HepG2 (cell line): ENCODE measurements at regions not wholly inside any gene's neighbourhood (a gene's known extent, or its start where the extent isn't known, plus 50 kb on each side); places are given as distances from the start of the nearest gene placed in this dataset.

ENCODE experiments used
- CTCF ChIP-seq: sonication (generic); formaldehyde crosslinking; IDR thresholded peaks from 2 replicates; pipeline ENCODE4 v1.5.0; 2020; ENCODE audit warnings: mild to moderate bottlenecking, missing genetic modification reagents, moderate library complexity
- NR3C1 ChIP-seq: sonication (generic); formaldehyde crosslinking; IDR thresholded peaks from 2 replicates; pipeline ENCODE4 v1.4.0; 2020; ENCODE audit warnings: missing genetic modification reagents
- PAXIP1 ChIP-seq: sonication (generic); formaldehyde crosslinking; conservative IDR thresholded peaks from 2 replicates; pipeline ENCODE4 v1.4.0; 2020; ENCODE audit warnings: mild to moderate bottlenecking, missing genetic modification reagents, moderate library complexity
- PBX2 ChIP-seq: IDR thresholded peaks from 2 replicates; pipeline ENCODE4 v1.6.1; 2016; ENCODE audit warnings: control low read depth
- POLR2A ChIP-seq, 2 experiments: IDR thresholded peaks; 2 replicates each; pipeline ENCODE4 v1.6.1; 2011; ENCODE audit warnings: low read depth in 2 of 2, low read length in 2 of 2, mild to moderate bottlenecking in 1 of 2, moderate library complexity in 1 of 2; ENCODE audit not compliant: insufficient read depth in 1 of 2
- SCMH1 ChIP-seq: sonication (generic); formaldehyde crosslinking; IDR thresholded peaks from 2 replicates; pipeline ENCODE4 v1.9.0; 2021; ENCODE audit warnings: missing genetic modification reagents, mild to moderate bottlenecking, borderline replicate concordance
- SMC3 ChIP-seq: IDR thresholded peaks from 2 replicates; pipeline ENCODE4 v1.6.1; 2011; ENCODE audit warnings: low read length, improper control_type of control experiment
- SP2 ChIP-seq: sonication (generic); formaldehyde crosslinking; IDR thresholded peaks from 2 replicates; pipeline ENCODE4 v1.5.1; 2020; ENCODE audit warnings: mild to moderate bottlenecking, missing genetic modification reagents
- TAF1 ChIP-seq: sonication (generic); formaldehyde crosslinking; IDR thresholded peaks from 2 replicates; pipeline ENCODE4 v1.4.0; 2020; ENCODE audit warnings: missing genetic modification reagents
- ZBTB40 ChIP-seq, 2 experiments: fragments of 450-650 bp in 1 of 2; sonication (generic) in 1 of 2; formaldehyde crosslinking in 1 of 2; IDR thresholded peaks; 2 replicates each; pipeline versions ENCODE4 v1.6.1 to v1.8.0; 2016 to 2022; ENCODE audit warnings: antibody characterized with exemption in 1 of 2, mild to moderate bottlenecking in 1 of 2, missing genetic modification reagents in 1 of 2
- ZBTB44 ChIP-seq: sonication (generic); formaldehyde crosslinking; IDR thresholded peaks from 2 replicates; pipeline ENCODE4 v1.4.0; 2020; ENCODE audit warnings: missing genetic modification reagents
- ZNF761 ChIP-seq: sonication (generic); formaldehyde crosslinking; conservative IDR thresholded peaks from 2 replicates; pipeline ENCODE4 v1.4.0; 2020; ENCODE audit warnings: mild to moderate bottlenecking, missing genetic modification reagents
- ZNF768 ChIP-seq: sonication (generic); formaldehyde crosslinking; IDR thresholded peaks from 2 replicates; pipeline ENCODE4 v1.4.0; 2020; ENCODE audit warnings: missing genetic modification reagents

- TF ChIP-seq ZNF761 (CRISPR knock-in tag), result no peak
- TF ChIP-seq SP2 (CRISPR knock-in tag), result no peak
- no peak for TF ChIP-seq ZBTB40 (IDR thresholded peaks at IDR 0.05)
- no peak for TF ChIP-seq ZBTB40 (CRISPR knock-in tag; IDR thresholded peaks at IDR 0.05)
- no peak for TF ChIP-seq TAF1
- TF ChIP-seq PBX2 (CRISPR knock-in tag), result no peak
- no peak for TF ChIP-seq PAXIP1 (CRISPR knock-in tag)
- TF ChIP-seq SCMH1 (CRISPR knock-in tag), result no peak
- TF ChIP-seq SMC3, result no peak
- TF ChIP-seq NR3C1 (CRISPR knock-in tag), result no peak
- no peak for TF ChIP-seq ZBTB44
- TF ChIP-seq ZNF768, result no peak
- TF ChIP-seq CTCF (CRISPR knock-in tag), result no peak
- TF ChIP-seq POLR2A (IDR thresholded peaks at IDR 0.05; ENCODE audit: insufficient read depth in 1 of 2, low read depth in 2 of 2, low read length in 2 of 2), result no peak
These were observed 439.0 kb downstream of the GPM6A start for GRCh38 chr4:175373031-175373430.
